ENCODE measurements at regions not wholly inside any gene's neighbourhood (a gene's known extent, or its start where the extent isn't known, plus 50 kb on each side); places are given as distances from the start of the nearest gene placed in this dataset.

- TF ChIP-seq CTCF (IDR thresholded peaks at IDR 0.05; ENCODE audit: low read depth, low read length, poor library complexity, severe bottlenecking) (no peak), EZH2phosphoT487 (IDR thresholded peaks at IDR 0.05; ENCODE audit: borderline replicate concordance, low read length) (no peak)
Observed at GRCh38 chr11:128407962-128408361, 179.4 kb downstream of the ETS1 start.

Data from DOHH2 (cell line).